ENCODE measurements at regions not wholly inside any gene's neighbourhood (a gene's known extent, or its start where the extent isn't known, plus 50 kb on each side); places are given as distances from the start of the nearest gene placed in this dataset.

DNA sequence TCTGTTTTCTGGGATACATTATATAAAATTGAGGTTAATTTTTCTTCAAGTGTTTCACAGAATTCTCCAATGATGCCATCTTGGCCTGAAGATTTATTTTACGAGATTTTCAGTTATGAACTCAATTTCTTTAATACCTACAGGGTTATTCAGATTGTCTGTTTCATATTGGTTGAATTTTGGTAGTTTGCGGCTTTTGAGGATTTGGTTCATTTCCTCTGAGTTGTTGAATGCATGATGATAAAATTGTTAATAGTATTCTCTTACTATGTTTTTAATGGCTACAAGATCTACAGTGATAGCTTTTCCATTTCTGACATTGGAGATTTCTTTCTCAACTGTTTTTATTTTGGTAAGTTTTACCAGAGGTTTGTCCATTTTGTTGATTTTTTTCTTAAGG is 63.9 kb upstream of the PTPRG start:
- no peak for DNase-seq
- Histone ChIP-seq H3K9ac (no peak overlapping the region), H3K4me1 (ENCODE audit: control insufficient read depth in 1 of 2, insufficient read depth in 2 of 2, low read depth in 1 of 2, low read length in 1 of 2) (no peaks in the 10 kb centered on the region), H4K20me1 (ENCODE audit: insufficient read depth) (no peaks in the 10 kb centered on the region), H3K9me3 (no peaks in the 10 kb centered on the region), H3K4me2 (no peak overlapping the region), H3K27ac (ENCODE audit: low read depth in 2 of 2, low read length in 1 of 2) (no peak overlapping the region), H3K27me3 (ENCODE audit: insufficient read depth) (no peaks in the 10 kb centered on the region), H3K4me3 (ENCODE audit: low read depth in 2 of 2, low read length in 1 of 2) (no peak overlapping the region), H3K79me2 (ENCODE audit: insufficient read depth) (no peaks in the 10 kb centered on the region), H3K36me3 (replicated peaks in 1 of 2; ENCODE audit: control insufficient read depth in 1 of 2, insufficient read depth in 2 of 2, low read length in 1 of 2) (no peaks in the 10 kb centered on the region), H2AFZ (ENCODE audit: low read depth) (no peak overlapping the region), H3F3A (replicated peaks; ENCODE audit: insufficient read depth) (no peaks in the 10 kb centered on the region), H3K9me2 (0 out of 2 replicates have a peak, but pooled peaks cover 2% of the 10 kb centered on the region)
- TF ChIP-seq RCOR1 (IDR thresholded peaks at IDR 0.05; ENCODE audit: low read length) (no peak), FOXJ3 (CRISPR knock-in tag; IDR thresholded peaks at IDR 0.05) (no peak), TCF12 (IDR thresholded peaks at IDR 0.05) (no peak), FOXM1 (IDR thresholded peaks at IDR 0.05; ENCODE audit: low read depth) (no peak), EP300 (IDR thresholded peaks at IDR 0.05; ENCODE audit: borderline replicate concordance in 1 of 2, low read depth in 1 of 2, low read length in 1 of 2) (no peak), GATA2 (CRISPR knock-in tag; IDR thresholded peaks at IDR 0.05) (no peak), SIN3A (IDR thresholded peaks at IDR 0.05; ENCODE audit: borderline replicate concordance, low read depth, low read length) (no peak)
- TF ChIP-seq, protein P1, sequence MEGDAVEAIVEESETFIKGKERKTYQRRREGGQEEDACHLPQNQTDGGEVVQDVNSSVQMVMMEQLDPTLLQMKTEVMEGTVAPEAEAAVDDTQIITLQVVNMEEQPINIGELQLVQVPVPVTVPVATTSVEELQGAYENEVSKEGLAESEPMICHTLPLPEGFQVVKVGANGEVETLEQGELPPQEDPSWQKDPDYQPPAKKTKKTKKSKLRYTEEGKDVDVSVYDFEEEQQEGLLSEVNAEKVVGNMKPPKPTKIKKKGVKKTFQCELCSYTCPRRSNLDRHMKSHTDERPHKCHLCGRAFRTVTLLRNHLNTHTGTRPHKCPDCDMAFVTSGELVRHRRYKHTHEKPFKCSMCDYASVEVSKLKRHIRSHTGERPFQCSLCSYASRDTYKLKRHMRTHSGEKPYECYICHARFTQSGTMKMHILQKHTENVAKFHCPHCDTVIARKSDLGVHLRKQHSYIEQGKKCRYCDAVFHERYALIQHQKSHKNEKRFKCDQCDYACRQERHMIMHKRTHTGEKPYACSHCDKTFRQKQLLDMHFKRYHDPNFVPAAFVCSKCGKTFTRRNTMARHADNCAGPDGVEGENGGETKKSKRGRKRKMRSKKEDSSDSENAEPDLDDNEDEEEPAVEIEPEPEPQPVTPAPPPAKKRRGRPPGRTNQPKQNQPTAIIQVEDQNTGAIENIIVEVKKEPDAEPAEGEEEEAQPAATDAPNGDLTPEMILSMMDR (IDR thresholded peaks at IDR 0.05): no peak
- TF ChIP-seq, protein P2, sequence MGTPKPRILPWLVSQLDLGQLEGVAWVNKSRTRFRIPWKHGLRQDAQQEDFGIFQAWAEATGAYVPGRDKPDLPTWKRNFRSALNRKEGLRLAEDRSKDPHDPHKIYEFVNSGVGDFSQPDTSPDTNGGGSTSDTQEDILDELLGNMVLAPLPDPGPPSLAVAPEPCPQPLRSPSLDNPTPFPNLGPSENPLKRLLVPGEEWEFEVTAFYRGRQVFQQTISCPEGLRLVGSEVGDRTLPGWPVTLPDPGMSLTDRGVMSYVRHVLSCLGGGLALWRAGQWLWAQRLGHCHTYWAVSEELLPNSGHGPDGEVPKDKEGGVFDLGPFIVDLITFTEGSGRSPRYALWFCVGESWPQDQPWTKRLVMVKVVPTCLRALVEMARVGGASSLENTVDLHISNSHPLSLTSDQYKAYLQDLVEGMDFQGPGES (IDR thresholded peaks at IDR 0.05; ENCODE audit: low read depth, low read length): no peak
- TF ChIP-seq, protein P3, sequence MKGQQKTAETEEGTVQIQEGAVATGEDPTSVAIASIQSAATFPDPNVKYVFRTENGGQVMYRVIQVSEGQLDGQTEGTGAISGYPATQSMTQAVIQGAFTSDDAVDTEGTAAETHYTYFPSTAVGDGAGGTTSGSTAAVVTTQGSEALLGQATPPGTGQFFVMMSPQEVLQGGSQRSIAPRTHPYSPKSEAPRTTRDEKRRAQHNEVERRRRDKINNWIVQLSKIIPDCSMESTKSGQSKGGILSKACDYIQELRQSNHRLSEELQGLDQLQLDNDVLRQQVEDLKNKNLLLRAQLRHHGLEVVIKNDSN (IDR thresholded peaks at IDR 0.05; ENCODE audit: borderline replicate concordance, low read depth): no peak
- POLR2A ChIA-PET: no interaction called here
- WGBS (ENCODE audit: low lambda C conversion rate): 55% methylated on average over 2 of the region's 2 CpGs
- CTCF ChIA-PET: no interaction called here

DNA sequence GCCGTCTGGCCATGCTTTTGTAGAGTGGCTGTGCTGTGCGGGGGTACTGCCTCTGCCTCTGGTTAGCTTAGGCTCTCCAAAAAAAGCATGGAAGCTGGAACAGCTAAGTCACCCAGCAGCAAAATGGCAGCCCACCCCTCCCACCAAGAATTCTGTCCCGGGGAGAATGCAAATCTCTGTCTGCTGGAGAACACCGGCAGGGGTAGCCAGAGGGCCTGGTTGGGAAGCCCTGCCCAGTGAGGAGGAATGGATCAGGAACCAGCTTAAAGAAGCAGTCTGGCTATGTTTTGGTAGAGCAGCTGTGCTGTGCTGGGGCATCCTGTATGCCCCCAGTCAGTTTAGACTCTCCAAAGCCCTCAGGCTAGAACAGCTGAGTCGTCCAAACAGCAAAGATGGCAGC is 56.2 kb upstream of the PTPRG start:
- WGBS (ENCODE audit: low lambda C conversion rate): 53% methylated on average over 3 of the region's 5 CpGs
- Histone ChIP-seq H3K4me1 (ENCODE audit: control insufficient read depth in 1 of 2, insufficient read depth in 2 of 2, low read depth in 1 of 2, low read length in 1 of 2) (no peaks in the 10 kb centered on the region), H3K27ac (ENCODE audit: low read depth in 2 of 2, low read length in 1 of 2) (no peak overlapping the region), H3K9ac (no peak overlapping the region), H4K20me1 (ENCODE audit: insufficient read depth) (no peaks in the 10 kb centered on the region), H3F3A (replicated peaks; ENCODE audit: insufficient read depth) (no peaks in the 10 kb centered on the region), H3K27me3 (ENCODE audit: insufficient read depth) (no peaks in the 10 kb centered on the region), H3K9me2 (no peaks in the 10 kb centered on the region), H3K36me3 (replicated peaks in 1 of 2; ENCODE audit: control insufficient read depth in 1 of 2, insufficient read depth in 2 of 2, low read length in 1 of 2) (no peaks in the 10 kb centered on the region), H3K4me3 (ENCODE audit: low read depth in 2 of 2, low read length in 1 of 2) (no peak overlapping the region), H3K9me3 (no peaks in the 10 kb centered on the region), H3K79me2 (ENCODE audit: insufficient read depth) (no peaks in the 10 kb centered on the region), H3K4me2 (no peak overlapping the region), H2AFZ (ENCODE audit: low read depth) (no peak overlapping the region)
- CTCF ChIA-PET: no interaction called here
- DNase-seq: no peak
- POLR2A ChIA-PET: no interaction called here
- TF ChIP-seq NRF1 (IDR thresholded peaks at IDR 0.05; ENCODE audit: low read depth, low read length) (no peak), FOSL2 (IDR thresholded peaks at IDR 0.05; ENCODE audit: borderline replicate concordance, low read depth) (no peak), RXRA (IDR thresholded peaks at IDR 0.05; ENCODE audit: borderline replicate concordance, low read depth) (no peak), RFX5 (IDR thresholded peaks at IDR 0.05; ENCODE audit: low read length) (no peak), SIN3A (IDR thresholded peaks at IDR 0.05; ENCODE audit: borderline replicate concordance, low read depth, low read length) (no peak), GABPA (IDR thresholded peaks at IDR 0.05; ENCODE audit: low read depth) (no peak), POLR2AphosphoS5 (IDR thresholded peaks at IDR 0.05; ENCODE audit: low read depth, low read length) (no peak), TAF1 (IDR thresholded peaks at IDR 0.05; ENCODE audit: borderline replicate concordance, low read depth, low read length) (no peak)
- TF ChIP-seq, protein P4, sequence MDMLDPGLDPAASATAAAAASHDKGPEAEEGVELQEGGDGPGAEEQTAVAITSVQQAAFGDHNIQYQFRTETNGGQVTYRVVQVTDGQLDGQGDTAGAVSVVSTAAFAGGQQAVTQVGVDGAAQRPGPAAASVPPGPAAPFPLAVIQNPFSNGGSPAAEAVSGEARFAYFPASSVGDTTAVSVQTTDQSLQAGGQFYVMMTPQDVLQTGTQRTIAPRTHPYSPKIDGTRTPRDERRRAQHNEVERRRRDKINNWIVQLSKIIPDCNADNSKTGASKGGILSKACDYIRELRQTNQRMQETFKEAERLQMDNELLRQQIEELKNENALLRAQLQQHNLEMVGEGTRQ (IDR thresholded peaks at IDR 0.05; ENCODE audit: borderline replicate concordance, low read depth, low read length): no peak
- TF ChIP-seq, protein P3 (IDR thresholded peaks at IDR 0.05; ENCODE audit: borderline replicate concordance, low read depth): no peak
